IgD-negative memory B cell (primary cell): ENCODE measurements at regions not wholly inside any gene's neighbourhood (a gene's known extent, or its start where the extent isn't known, plus 50 kb on each side); places are given as distances from the start of the nearest gene placed in this dataset.

Experiments used
- H3K27ac Mint-ChIP-seq, 3 donors: one replicate each; pipeline ENCODE4 v1.8.0; 2020 to 2022; ENCODE audit warnings: mild to moderate bottlenecking in 3 of 3, mixed read lengths in 3 of 3, moderate library complexity in 1 of 3
- H3K27me3 Mint-ChIP-seq: one replicate; pipeline ENCODE4 v1.8.0; 2021; ENCODE audit warnings: mixed read lengths
- H3K36me3 Mint-ChIP-seq: one replicate; pipeline ENCODE4 v1.8.0; 2020; ENCODE audit warnings: mild to moderate bottlenecking, mixed read lengths
- H3K4me1 Mint-ChIP-seq, 3 donors: one replicate each; pipeline ENCODE4 v1.8.0; 2020 to 2022; ENCODE audit warnings: mixed read lengths in 3 of 3, mild to moderate bottlenecking in 1 of 3
- H3K4me3 Mint-ChIP-seq, 4 donors: one replicate each; pipeline ENCODE4 v1.8.0; 2020 to 2022; ENCODE audit warnings: mild to moderate bottlenecking in 4 of 4, mixed read lengths in 4 of 4, moderate library complexity in 3 of 4
- H3K9me3 Mint-ChIP-seq, 3 donors: one replicate each; pipeline ENCODE4 v1.8.0; 2020 to 2021; ENCODE audit warnings: mixed read lengths in 3 of 3, mild to moderate bottlenecking in 1 of 3

GRCh38 chr2:236724200-236724599 lies 154.6 kb downstream of the ACKR3 start:
- H3K4me3 Mint-ChIP-seq = no peak overlapping the region
- H3K27ac Mint-ChIP-seq = no peak overlapping the region
- no peaks in the 10 kb centered on the region for H3K36me3 Mint-ChIP-seq
- no peaks in the 10 kb centered on the region for H3K4me1 Mint-ChIP-seq
- no peaks in the 10 kb centered on the region for H3K9me3 Mint-ChIP-seq
- H3K27me3 Mint-ChIP-seq = peaks cover 4% of the 10 kb centered on the region

- Mint-ChIP-seq H3K36me3 (no peaks in the 10 kb centered on the region), H3K4me3 (no peak overlapping the region), H3K4me1 (no peaks in the 10 kb centered on the region), H3K27me3 (peaks cover 2% of the 10 kb centered on the region), H3K27ac (no peak overlapping the region), H3K9me3 (no peaks in the 10 kb centered on the region)
Measured at GRCh38 chr2:236726701-236727450, 157.3 kb downstream of the ACKR3 start.

- no peaks in the 10 kb centered on the region for H3K4me1 Mint-ChIP-seq
- H3K36me3 Mint-ChIP-seq = no peaks in the 10 kb centered on the region
- no peaks in the 10 kb centered on the region for H3K9me3 Mint-ChIP-seq
- H3K4me3 Mint-ChIP-seq = no peak overlapping the region
- H3K27me3 Mint-ChIP-seq = peaks cover 4% of the 10 kb centered on the region
- no peak overlapping the region for H3K27ac Mint-ChIP-seq
Measured at GRCh38 chr2:236728916-236729670, 159.5 kb downstream of the ACKR3 start.

- H3K4me3 Mint-ChIP-seq = no peak overlapping the region
- peaks cover 8% of the 10 kb centered on the region for H3K27me3 Mint-ChIP-seq
- peak overlapping the region in 1 of 3 donors; percentile 86 for H3K27ac Mint-ChIP-seq
- H3K4me1 Mint-ChIP-seq = no peaks in the 10 kb centered on the region
- no peaks in the 10 kb centered on the region for H3K36me3 Mint-ChIP-seq
- H3K9me3 Mint-ChIP-seq = no peaks in the 10 kb centered on the region
Measured at GRCh38 chr2:236730393-236730792, 160.8 kb downstream of the ACKR3 start.

- Mint-ChIP-seq H3K4me1 (no peaks in the 10 kb centered on the region), H3K27me3 (peaks cover 12% of the 10 kb centered on the region), H3K9me3 (no peaks in the 10 kb centered on the region), H3K36me3 (no peaks in the 10 kb centered on the region), H3K4me3 (no peak overlapping the region), H3K27ac (no peak overlapping the region)
Measured at GRCh38 chr2:236731767-236732580, 162.3 kb downstream of the ACKR3 start.

- H3K9me3 Mint-ChIP-seq = no peaks in the 10 kb centered on the region
- peaks cover 12% of the 10 kb centered on the region for H3K27me3 Mint-ChIP-seq
- no peak overlapping the region for H3K4me3 Mint-ChIP-seq
- H3K27ac Mint-ChIP-seq = no peak overlapping the region
- H3K4me1 Mint-ChIP-seq = no peaks in the 10 kb centered on the region
- H3K36me3 Mint-ChIP-seq = no peaks in the 10 kb centered on the region
Measured at GRCh38 chr2:236733156-236733555, 163.5 kb downstream of the ACKR3 start.

- H3K4me3 Mint-ChIP-seq = peak overlapping the region in 1 of 4 donors; percentile 45
- no peaks in the 10 kb centered on the region for H3K4me1 Mint-ChIP-seq
- no peaks in the 10 kb centered on the region for H3K9me3 Mint-ChIP-seq
- H3K27ac Mint-ChIP-seq = no peak overlapping the region
- H3K36me3 Mint-ChIP-seq = no peaks in the 10 kb centered on the region
- H3K27me3 Mint-ChIP-seq = peaks cover 9% of the 10 kb centered on the region
Measured at GRCh38 chr2:236735825-236736238, 166.2 kb downstream of the ACKR3 start.

GRCh38 chr2:236738030-236738429 lies 168.4 kb downstream of the ACKR3 start:
- Mint-ChIP-seq H3K4me3 (no peak overlapping the region), H3K4me1 (no peaks in the 10 kb centered on the region), H3K9me3 (no peaks in the 10 kb centered on the region), H3K36me3 (no peaks in the 10 kb centered on the region), H3K27me3 (peaks cover 11% of the 10 kb centered on the region), H3K27ac (no peak overlapping the region)

- Mint-ChIP-seq H3K36me3 (no peaks in the 10 kb centered on the region), H3K4me1 (no peaks in the 10 kb centered on the region), H3K27ac (no peak overlapping the region), H3K4me3 (no peak overlapping the region), H3K9me3 (no peaks in the 10 kb centered on the region), H3K27me3 (peaks cover 10% of the 10 kb centered on the region)
Measured at GRCh38 chr2:236738896-236739295, 169.3 kb downstream of the ACKR3 start.

- H3K36me3 Mint-ChIP-seq = no peaks in the 10 kb centered on the region
- no peaks in the 10 kb centered on the region for H3K4me1 Mint-ChIP-seq
- peaks cover 9% of the 10 kb centered on the region for H3K27me3 Mint-ChIP-seq
- no peak overlapping the region for H3K4me3 Mint-ChIP-seq
- H3K9me3 Mint-ChIP-seq = no peaks in the 10 kb centered on the region
- no peak overlapping the region for H3K27ac Mint-ChIP-seq
Measured at GRCh38 chr2:236739663-236740062, 170.0 kb downstream of the ACKR3 start.

- H3K27me3 Mint-ChIP-seq = peaks cover 5% of the 10 kb centered on the region
- H3K9me3 Mint-ChIP-seq = no peaks in the 10 kb centered on the region
- H3K4me1 Mint-ChIP-seq = no peaks in the 10 kb centered on the region
- no peaks in the 10 kb centered on the region for H3K36me3 Mint-ChIP-seq
- no peak overlapping the region for H3K4me3 Mint-ChIP-seq
- H3K27ac Mint-ChIP-seq = no peak overlapping the region
Measured at GRCh38 chr2:236740506-236740905, 170.9 kb downstream of the ACKR3 start.

- H3K9me3 Mint-ChIP-seq = no peaks in the 10 kb centered on the region
- H3K36me3 Mint-ChIP-seq = no peaks in the 10 kb centered on the region
- H3K4me1 Mint-ChIP-seq = no peaks in the 10 kb centered on the region
- H3K4me3 Mint-ChIP-seq = no peak overlapping the region
- no peak overlapping the region for H3K27ac Mint-ChIP-seq
- H3K27me3 Mint-ChIP-seq = peaks cover 2% of the 10 kb centered on the region
Measured at GRCh38 chr2:236743039-236743920, 173.7 kb downstream of the ACKR3 start.

GRCh38 chr2:236743921-236744280 lies 174.3 kb downstream of the ACKR3 start:
- Mint-ChIP-seq H3K27ac (no peak overlapping the region), H3K9me3 (no peaks in the 10 kb centered on the region), H3K36me3 (no peaks in the 10 kb centered on the region), H3K4me3 (no peak overlapping the region), H3K4me1 (no peaks in the 10 kb centered on the region), H3K27me3 (peaks cover 7% of the 10 kb centered on the region)

GRCh38 chr2:236744281-236744705 lies 174.7 kb downstream of the ACKR3 start:
- no peak overlapping the region for H3K4me3 Mint-ChIP-seq
- H3K36me3 Mint-ChIP-seq = no peaks in the 10 kb centered on the region
- H3K4me1 Mint-ChIP-seq = no peaks in the 10 kb centered on the region
- no peak overlapping the region for H3K27ac Mint-ChIP-seq
- H3K9me3 Mint-ChIP-seq = no peaks in the 10 kb centered on the region
- H3K27me3 Mint-ChIP-seq = peaks cover 7% of the 10 kb centered on the region
